Mucosa of descending colon (tissue), 3 donors: ENCODE measurements at regions not wholly inside any gene's neighbourhood (a gene's known extent, or its start where the extent isn't known, plus 50 kb on each side); places are given as distances from the start of the nearest gene placed in this dataset.

ENCODE experiments used
- ATAC-seq: fragments of 200-7000 bp; cut with Tn5 transposase; one replicate; pipeline ENCODE4 v1.9.1; 2020; ENCODE audit warnings: mild to moderate bottlenecking, moderate library complexity
- DNase-seq, 3 donors: peaks; one replicate each; pipeline ENCODE4 v3.0.0-alpha.2; 2020
- H3K36me3 ChIP-seq: fragments of 200-600 bp; one replicate; pipeline ENCODE4 v1.8.0; 2021; ENCODE audit warnings: low read depth, mild to moderate bottlenecking
- H3K4me1 ChIP-seq: fragments of 200-600 bp; one replicate; pipeline ENCODE4 v1.8.0; 2021; ENCODE audit warnings: low read depth, mild to moderate bottlenecking
- H3K4me3 ChIP-seq: fragments of 200-600 bp; one replicate; pipeline ENCODE4 v1.8.0; 2021; ENCODE audit warnings: mild to moderate bottlenecking
- H3K9me3 ChIP-seq: fragments of 200-600 bp; one replicate; pipeline ENCODE4 v1.8.0; 2021; ENCODE audit warnings: mild to moderate bottlenecking
- intact Hi-C, 2 donors: fragments of 100-400 bp; cut with DNase I in 1 of 2; cut with micrococcal nuclease in 1 of 2; formaldehyde crosslinking; loops; one replicate each; pipeline versions ENCODE4 v1.11.0 to v1.11.1; 2022; cut with DNase I, micrococcal nuclease
- TF ChIP-seq, protein P1 (sequence below): fragments of 200-600 bp; IDR thresholded peaks from one replicate; pipeline ENCODE4 v1.8.0; 2022; ENCODE audit warnings: antibody characterized with exemption, mild to moderate bottlenecking
- donor health status: DM: no; HTN: no; CAD: no; lungs with moderate emphysema.
- donor health status: DM: no; HTN: no; CAD: no.
- donor health status: DM: no; HTN: yes; CAD: no.

- TF ChIP-seq, protein P1, sequence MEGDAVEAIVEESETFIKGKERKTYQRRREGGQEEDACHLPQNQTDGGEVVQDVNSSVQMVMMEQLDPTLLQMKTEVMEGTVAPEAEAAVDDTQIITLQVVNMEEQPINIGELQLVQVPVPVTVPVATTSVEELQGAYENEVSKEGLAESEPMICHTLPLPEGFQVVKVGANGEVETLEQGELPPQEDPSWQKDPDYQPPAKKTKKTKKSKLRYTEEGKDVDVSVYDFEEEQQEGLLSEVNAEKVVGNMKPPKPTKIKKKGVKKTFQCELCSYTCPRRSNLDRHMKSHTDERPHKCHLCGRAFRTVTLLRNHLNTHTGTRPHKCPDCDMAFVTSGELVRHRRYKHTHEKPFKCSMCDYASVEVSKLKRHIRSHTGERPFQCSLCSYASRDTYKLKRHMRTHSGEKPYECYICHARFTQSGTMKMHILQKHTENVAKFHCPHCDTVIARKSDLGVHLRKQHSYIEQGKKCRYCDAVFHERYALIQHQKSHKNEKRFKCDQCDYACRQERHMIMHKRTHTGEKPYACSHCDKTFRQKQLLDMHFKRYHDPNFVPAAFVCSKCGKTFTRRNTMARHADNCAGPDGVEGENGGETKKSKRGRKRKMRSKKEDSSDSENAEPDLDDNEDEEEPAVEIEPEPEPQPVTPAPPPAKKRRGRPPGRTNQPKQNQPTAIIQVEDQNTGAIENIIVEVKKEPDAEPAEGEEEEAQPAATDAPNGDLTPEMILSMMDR, result no peak
- intact Hi-C loops, result no loop called here
- peaks cover 6% of the 10 kb centered on the region for H3K4me1 ChIP-seq
- H3K4me3 ChIP-seq, result no peak overlapping the region
- no peak for DNase-seq
- ATAC-seq, result no peak
- H3K36me3 ChIP-seq, result no peaks in the 10 kb centered on the region
- H3K9me3 ChIP-seq, result no peaks in the 10 kb centered on the region
Measured at GRCh38 chr3:61452535-61453090, 108.8 kb upstream of the PTPRG start.

- Histone ChIP-seq H3K4me3 (no peak overlapping the region), H3K4me1 (peaks cover 6% of the 10 kb centered on the region), H3K9me3 (no peaks in the 10 kb centered on the region), H3K36me3 (no peaks in the 10 kb centered on the region)
- intact Hi-C loops, result no loop called here
- DNase-seq, result no peak
- TF ChIP-seq, protein P1, result no peak
- ATAC-seq, result no peak
Measured at GRCh38 chr3:61454006-61454585, 107.3 kb upstream of the PTPRG start.

DNA sequence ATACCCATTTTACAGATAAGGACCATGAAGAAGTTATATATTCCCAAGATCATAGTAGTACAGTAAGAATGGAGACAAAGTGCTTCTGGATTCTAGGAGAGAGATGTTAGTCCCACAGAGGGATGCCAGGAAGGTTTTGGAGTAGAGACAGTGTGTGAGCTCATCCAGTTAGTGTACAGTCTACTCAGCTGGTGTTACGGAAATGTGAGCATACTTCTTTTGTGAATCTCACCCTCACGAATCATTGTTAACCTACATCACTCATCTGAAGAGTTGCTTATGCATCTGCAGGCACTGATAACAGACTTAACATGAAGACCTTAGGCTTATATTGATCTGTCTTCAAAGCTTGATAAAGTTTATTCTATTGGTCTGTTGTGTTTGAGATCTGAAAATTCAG, 106.6 kb upstream of the PTPRG start:
- TF ChIP-seq, protein P1, result no peak
- no peaks in the 10 kb centered on the region for H3K36me3 ChIP-seq
- ATAC-seq, result no peak

GRCh38 chr3:61460636-61461035, 100.7 kb upstream of the PTPRG start:
- TF ChIP-seq, protein P1, result no peak
- H3K4me1 ChIP-seq, result no peaks in the 10 kb centered on the region
- H3K9me3 ChIP-seq, result no peaks in the 10 kb centered on the region
- ATAC-seq, result no peak
- H3K36me3 ChIP-seq, result no peaks in the 10 kb centered on the region
- DNase-seq, result no peak
- H3K4me3 ChIP-seq, result no peak overlapping the region
- intact Hi-C loops, result no loop called here

More for the DNA sequence above, 106.6 kb upstream of the PTPRG start:
- peaks cover 2% of the 10 kb centered on the region for H3K4me1 ChIP-seq
- no peaks in the 10 kb centered on the region for H3K9me3 ChIP-seq
- intact Hi-C loops, result no loop called here
- no peak for DNase-seq
- no peak overlapping the region for H3K4me3 ChIP-seq

DNA sequence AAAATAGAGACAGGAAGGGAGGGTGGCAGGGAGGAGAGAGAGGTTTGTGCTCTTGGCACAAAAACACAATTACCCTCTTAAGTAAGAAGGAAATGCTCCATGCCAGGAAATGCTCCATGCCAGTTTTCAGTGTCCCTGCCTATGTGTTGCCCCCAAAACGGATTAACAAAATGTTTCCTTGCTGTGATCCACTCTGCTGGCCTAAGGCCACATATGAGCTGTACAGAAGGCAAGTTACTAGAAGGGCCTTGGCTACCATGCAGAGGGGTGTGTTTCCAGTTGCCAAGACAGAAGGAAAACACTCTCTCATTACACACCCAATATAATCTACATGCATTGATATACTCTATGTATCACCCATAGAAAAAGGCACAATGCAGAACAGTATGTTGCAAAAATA, 98.2 kb upstream of the PTPRG start:
- TF ChIP-seq, protein P1, result no peak
- intact Hi-C loops, result no loop called here
- ATAC-seq, result no peak
- Histone ChIP-seq H3K9me3 (no peaks in the 10 kb centered on the region), H3K36me3 (no peaks in the 10 kb centered on the region), H3K4me1 (no peaks in the 10 kb centered on the region), H3K4me3 (no peak overlapping the region)
- DNase-seq, result no peak
